Activated CD8-positive, alpha-beta memory T cell treated with anti-CD3 and anti-CD28 coated beads, Interleukin-2, amount 10 ng/mL, durations not matched to agents 7 days and 5 days (primary cell): ENCODE measurements at regions not wholly inside any gene's neighbourhood (a gene's known extent, or its start where the extent isn't known, plus 50 kb on each side); places are given as distances from the start of the nearest gene placed in this dataset.

Source experiments
- ATAC-seq: fragments of 150-1000 bp; cut with Tn5 transposase; one replicate; pipeline ENCODE4 v1.10.0; 2021; ENCODE audit warnings: moderate library complexity
- CTCF ChIA-PET: fragments of 350-600 bp; sonication (Branson Sonifier 250); formaldehyde crosslinking; loops from one replicate; lab custom pipeline; 2021; ENCODE audit warnings: antibody characterized with exemption; lab: Charles Lee
- DNase-seq: peaks from one replicate; pipeline ENCODE4 v3.0.0-alpha.2; 2020
- H3K27ac Mint-ChIP-seq: one replicate; pipeline ENCODE4 v1.8.0; 2021; ENCODE audit warnings: mild to moderate bottlenecking, mixed read lengths
- H3K27me3 Mint-ChIP-seq: one replicate; pipeline ENCODE4 v1.8.0; 2021; ENCODE audit warnings: mixed read lengths
- H3K36me3 Mint-ChIP-seq: one replicate; pipeline ENCODE4 v1.8.0; 2021; ENCODE audit warnings: mild to moderate bottlenecking, mixed read lengths
- H3K4me1 Mint-ChIP-seq: one replicate; pipeline ENCODE4 v1.8.0; 2021; ENCODE audit warnings: mixed read lengths
- H3K4me3 Mint-ChIP-seq: one replicate; pipeline ENCODE4 v1.8.0; 2021; ENCODE audit warnings: mild to moderate bottlenecking, moderate library complexity, mixed read lengths
- H3K9me3 Mint-ChIP-seq: one replicate; pipeline ENCODE4 v1.8.0; 2022; ENCODE audit warnings: low read depth, mixed read lengths
- microRNA-seq: library from miRNA; unstranded; fragments of <30 nt; microRNA quantifications from one replicate; pipeline ENCODE4 v1.2.0, GENCODE V29; 2022

GRCh38 chr3:31469385-31469784 lies 63.3 kb upstream of the STT3B start:
- peaks cover 2% of the 10 kb centered on the region for H3K36me3 Mint-ChIP-seq
- peaks cover 5% of the 10 kb centered on the region for H3K4me1 Mint-ChIP-seq
- H3K27me3 Mint-ChIP-seq: no peaks in the 10 kb centered on the region
- no peak overlapping the region for H3K4me3 Mint-ChIP-seq
- CTCF ChIA-PET: no interaction called here
- ATAC-seq (no peak), DNase-seq (no peak)
- H3K9me3 Mint-ChIP-seq: peaks cover 6% of the 10 kb centered on the region
- H3K27ac Mint-ChIP-seq: no peak overlapping the region

GRCh38 chr3:31472479-31473390 lies 60.0 kb upstream of the STT3B start:
- Mint-ChIP-seq H3K4me1 (peaks cover 5% of the 10 kb centered on the region), H3K9me3 (peaks cover 6% of the 10 kb centered on the region), H3K4me3 (no peak overlapping the region), H3K27ac (no peak overlapping the region), H3K36me3 (peaks cover 3% of the 10 kb centered on the region), H3K27me3 (no peaks in the 10 kb centered on the region)
- CTCF ChIA-PET: no interaction called here
- ATAC-seq: no peak
- peak; percentile 46 for DNase-seq

GRCh38 chr3:31476209-31476608 lies 56.5 kb upstream of the STT3B start:
- peaks cover 4% of the 10 kb centered on the region for H3K36me3 Mint-ChIP-seq
- peaks cover 5% of the 10 kb centered on the region for H3K4me1 Mint-ChIP-seq
- no peaks in the 10 kb centered on the region for H3K27me3 Mint-ChIP-seq
- no peak overlapping the region for H3K4me3 Mint-ChIP-seq
- peaks cover 13% of the 10 kb centered on the region for H3K9me3 Mint-ChIP-seq
- no peak overlapping the region for H3K27ac Mint-ChIP-seq
- no peak for DNase-seq
- CTCF ChIA-PET: no interaction called here
- no peak for ATAC-seq

GRCh38 chr3:31479431-31479830 lies 53.3 kb upstream of the STT3B start:
- CTCF ChIA-PET: interaction anchor here (1.6 kb wide), 1 partner anchor 13 kb away, joined by 4 read pairs; no protein-coding TSS in a partner anchor
- Mint-ChIP-seq H3K27ac (no peak overlapping the region), H3K9me3 (peaks cover 7% of the 10 kb centered on the region), H3K27me3 (no peaks in the 10 kb centered on the region), H3K4me3 (no peak overlapping the region), H3K36me3 (peaks cover 3% of the 10 kb centered on the region), H3K4me1 (no peaks in the 10 kb centered on the region)
- DNase-seq: no peak
- ATAC-seq: no peak

- Mint-ChIP-seq H3K27me3 (no peaks in the 10 kb centered on the region), H3K9me3 (peaks cover 7% of the 10 kb centered on the region), H3K4me1 (no peaks in the 10 kb centered on the region), H3K36me3 (peaks cover 1% of the 10 kb centered on the region), H3K4me3 (no peak overlapping the region), H3K27ac (no peak overlapping the region)
- no peak for DNase-seq
- no peak for ATAC-seq
- CTCF ChIA-PET: no interaction called here
These were observed 51.0 kb upstream of the STT3B start for GRCh38 chr3:31481697-31482096.

GRCh38 chr3:31482493-31483200 lies 50.1 kb upstream of the STT3B start:
- Mint-ChIP-seq H3K36me3 (peaks cover 1% of the 10 kb centered on the region), H3K9me3 (peaks cover 7% of the 10 kb centered on the region), H3K27ac (no peak overlapping the region), H3K4me3 (no peak overlapping the region), H3K27me3 (no peaks in the 10 kb centered on the region), H3K4me1 (no peaks in the 10 kb centered on the region)
- CTCF ChIA-PET: interaction anchor here (1.0 kb wide), 1 partner anchor 137 kb away, joined by 3 read pairs; no protein-coding TSS in a partner anchor
- DNase-seq: no peak
- ATAC-seq: no peak

Small RNA genes lying in the stretch of these regions (microRNA-seq; reads per million reads assigned to microRNA genes)
- 14.5 reads per million, percentile 37 among the genes with 10 or more reads in this experiment for gene MIR466
